Stimulated activated CD4-positive, alpha-beta T cell treated with anti-CD3 and anti-CD28 coated beads, Interleukin-2, amount 100 ng/mL, for 48 hours (primary cell): ENCODE measurements at regions not wholly inside any gene's neighbourhood (a gene's known extent, or its start where the extent isn't known, plus 50 kb on each side); places are given as distances from the start of the nearest gene placed in this dataset.

Source experiments
- DNase-seq, 2 donors: peaks; one replicate each; pipeline ENCODE4 v3.0.0-alpha.2; 2020

GRCh38 chr9:117547904-117548303 lies 133.0 kb upstream of the ASTN2 start:
- no peak for DNase-seq

GRCh38 chr9:117546894-117547678 lies 132.2 kb upstream of the ASTN2 start:
- DNase-seq, result no peak

- no peak for DNase-seq
These were observed 131.0 kb upstream of the ASTN2 start for GRCh38 chr9:117545846-117546245.

GRCh38 chr9:117543089-117543488 lies 128.2 kb upstream of the ASTN2 start:
- no peak for DNase-seq

- DNase-seq, result no peak
These were observed 127.2 kb upstream of the ASTN2 start for GRCh38 chr9:117542021-117542420.

GRCh38 chr9:117541181-117541580 lies 126.3 kb upstream of the ASTN2 start:
- no peak for DNase-seq

- DNase-seq, result no peak
These were observed 121.1 kb upstream of the ASTN2 start for GRCh38 chr9:117535973-117536372.

- no peak for DNase-seq
These were observed 120.6 kb upstream of the ASTN2 start for GRCh38 chr9:117535434-117535833.

- DNase-seq, result no peak
These were observed 113.4 kb upstream of the ASTN2 start for GRCh38 chr9:117528225-117528624.

- no peak for DNase-seq
These were observed 111.8 kb upstream of the ASTN2 start for GRCh38 chr9:117526674-117527073.

- no peak for DNase-seq
These were observed 108.8 kb upstream of the ASTN2 start for GRCh38 chr9:117523531-117524153.

- DNase-seq, result no peak
These were observed 106.4 kb upstream of the ASTN2 start for GRCh38 chr9:117521293-117521692.

- no peak for DNase-seq
These were observed 102.1 kb upstream of the ASTN2 start for GRCh38 chr9:117516676-117517632.

- no peak for DNase-seq
These were observed 97.1 kb upstream of the ASTN2 start for GRCh38 chr9:117511852-117512481.

GRCh38 chr9:117496307-117496706 lies 81.5 kb upstream of the ASTN2 start:
- no peak for DNase-seq

GRCh38 chr9:117494401-117495090 lies 79.7 kb upstream of the ASTN2 start:
- no peak for DNase-seq

GRCh38 chr9:117492476-117492875 lies 77.6 kb upstream of the ASTN2 start:
- DNase-seq, result no peak

GRCh38 chr9:117491491-117491890 lies 76.6 kb upstream of the ASTN2 start:
- DNase-seq, result no peak

- no peak for DNase-seq
These were observed 75.3 kb upstream of the ASTN2 start for GRCh38 chr9:117490199-117490598.

GRCh38 chr9:117488659-117489058 lies 73.8 kb upstream of the ASTN2 start:
- no peak for DNase-seq

GRCh38 chr9:117487555-117488175 lies 72.8 kb upstream of the ASTN2 start:
- peak; percentile 19 to 28 for DNase-seq

GRCh38 chr9:117486426-117486825 lies 71.6 kb upstream of the ASTN2 start:
- DNase-seq, result no peak
